ENCODE measurements at regions not wholly inside any gene's neighbourhood (a gene's known extent, or its start where the extent isn't known, plus 50 kb on each side); places are given as distances from the start of the nearest gene placed in this dataset.

GRCh38 chr4:132132433-132132832 is 1016.7 kb upstream of the PCDH10 start:
- ChIA-PET POLR2A (ENCODE audit: unreplicated experiment) (interaction anchor here (0.7 kb wide), 1 partner anchor 151 kb away, joined by 6 read pairs; no protein-coding TSS in a partner anchor), CTCF (no interaction called here)
- H3K27ac ChIP-seq, result no peak overlapping the region
- no peaks in the 10 kb centered on the region for H3K4me1 ChIP-seq (replicated peaks; ENCODE audit: insufficient read depth)
- H3K27me3 ChIP-seq (ENCODE audit: insufficient read depth, low read depth), result no peaks in the 10 kb centered on the region
- H3K9me2 ChIP-seq (ENCODE audit: insufficient read depth), result no peaks in the 10 kb centered on the region
- no peak overlapping the region for H3K4me3 ChIP-seq
- no peaks in the 10 kb centered on the region for H3F3A ChIP-seq (ENCODE audit: insufficient read depth, low read depth)
- H3K36me3 ChIP-seq (ENCODE audit: low read depth), result no peaks in the 10 kb centered on the region
- no TSS peak for BruUV-seq (replicated peaks)
- H3K79me2 ChIP-seq (ENCODE audit: low read depth), result no peaks in the 10 kb centered on the region
- TF ChIP-seq CTCF (conservative IDR thresholded peaks at IDR 0.05) (no peak), EZH2 (IDR thresholded peaks at IDR 0.05; ENCODE audit: low read depth) (no peak)
- H3K9me3 ChIP-seq (ENCODE audit: insufficient read depth, low read depth), result no peaks in the 10 kb centered on the region
- DNase-seq, result no peak
- intact Hi-C loops (cut with micrococcal nuclease; ENCODE audit: unreplicated experiment), result no loop called here
- H2AFZ ChIP-seq, result no peak overlapping the region
- H4K20me1 ChIP-seq (ENCODE audit: insufficient read depth), result no peaks in the 10 kb centered on the region
- no peak overlapping the region for H3K4me2 ChIP-seq

- H4K20me1 ChIP-seq (ENCODE audit: insufficient read depth), result no peaks in the 10 kb centered on the region
- H3K4me1 ChIP-seq (replicated peaks; ENCODE audit: insufficient read depth), result no peaks in the 10 kb centered on the region
- no peak overlapping the region for H3K27ac ChIP-seq
- ChIA-PET CTCF (no interaction called here), POLR2A (ENCODE audit: unreplicated experiment) (no interaction called here)
- DNase-seq, result no peak
- no peak overlapping the region for H3K4me3 ChIP-seq
- TF ChIP-seq EZH2 (IDR thresholded peaks at IDR 0.05; ENCODE audit: low read depth), result no peak
- TF ChIP-seq CTCF (conservative IDR thresholded peaks at IDR 0.05), result no peak
- no peak overlapping the region for H3K4me2 ChIP-seq
- no peaks in the 10 kb centered on the region for H3K9me3 ChIP-seq (ENCODE audit: insufficient read depth, low read depth)
- H3K27me3 ChIP-seq (ENCODE audit: insufficient read depth, low read depth), result no peaks in the 10 kb centered on the region
- no peaks in the 10 kb centered on the region for H3F3A ChIP-seq (ENCODE audit: insufficient read depth, low read depth)
- H2AFZ ChIP-seq, result no peak overlapping the region
- intact Hi-C loops (cut with micrococcal nuclease; ENCODE audit: unreplicated experiment), result no loop called here
- H3K36me3 ChIP-seq (ENCODE audit: low read depth), result no peaks in the 10 kb centered on the region
- H3K79me2 ChIP-seq (ENCODE audit: low read depth), result no peaks in the 10 kb centered on the region
- no TSS peak for BruUV-seq (replicated peaks)
- H3K9me2 ChIP-seq (ENCODE audit: insufficient read depth), result no peaks in the 10 kb centered on the region
Observed at GRCh38 chr4:132169660-132170059, 979.4 kb upstream of the PCDH10 start.

- no peaks in the 10 kb centered on the region for H3F3A ChIP-seq (ENCODE audit: insufficient read depth, low read depth)
- no peak overlapping the region for H3K4me3 ChIP-seq
- no peaks in the 10 kb centered on the region for H3K9me3 ChIP-seq (ENCODE audit: insufficient read depth, low read depth)
- no peaks in the 10 kb centered on the region for H3K79me2 ChIP-seq (ENCODE audit: low read depth)
- peak in 1 of 2 experiments; percentile 35 for DNase-seq
- no peak overlapping the region for H3K4me2 ChIP-seq
- no peaks in the 10 kb centered on the region for H3K36me3 ChIP-seq (ENCODE audit: low read depth)
- H4K20me1 ChIP-seq (ENCODE audit: insufficient read depth), result no peaks in the 10 kb centered on the region
- POLR2A ChIA-PET (ENCODE audit: unreplicated experiment), result no interaction called here
- intact Hi-C loops (cut with micrococcal nuclease; ENCODE audit: unreplicated experiment), result no loop called here
- no peaks in the 10 kb centered on the region for H3K9me2 ChIP-seq (ENCODE audit: insufficient read depth)
- no peak for TF ChIP-seq EZH2 (IDR thresholded peaks at IDR 0.05; ENCODE audit: low read depth)
- no peaks in the 10 kb centered on the region for H3K27me3 ChIP-seq (ENCODE audit: insufficient read depth, low read depth)
- no TSS peak for BruUV-seq (replicated peaks)
- no peak overlapping the region for H2AFZ ChIP-seq
- no peaks in the 10 kb centered on the region for H3K4me1 ChIP-seq (replicated peaks; ENCODE audit: insufficient read depth)
- H3K27ac ChIP-seq, result no peak overlapping the region
- CTCF ChIA-PET, result no interaction called here
Observed at GRCh38 chr4:132180020-132180427, 969.1 kb upstream of the PCDH10 start.

- no peak overlapping the region for H3K4me3 ChIP-seq
- intact Hi-C loops (cut with micrococcal nuclease; ENCODE audit: unreplicated experiment), result no loop called here
- CTCF ChIA-PET, result no interaction called here
Observed at GRCh38 chr4:132195176-132195575, 953.9 kb upstream of the PCDH10 start.

More at GRCh38 chr4:132195176-132195575, 953.9 kb upstream of the PCDH10 start:
- Histone ChIP-seq H3K9me3 (ENCODE audit: insufficient read depth, low read depth) (no peaks in the 10 kb centered on the region), H3K27ac (no peak overlapping the region), H3K36me3 (ENCODE audit: low read depth) (no peaks in the 10 kb centered on the region), H2AFZ (no peak overlapping the region), H3K4me2 (no peak overlapping the region), H4K20me1 (ENCODE audit: insufficient read depth) (no peaks in the 10 kb centered on the region), H3K27me3 (ENCODE audit: insufficient read depth, low read depth) (no peaks in the 10 kb centered on the region), H3F3A (ENCODE audit: insufficient read depth, low read depth) (no peaks in the 10 kb centered on the region), H3K4me1 (replicated peaks; ENCODE audit: insufficient read depth) (no peaks in the 10 kb centered on the region), H3K9me2 (ENCODE audit: insufficient read depth) (no peaks in the 10 kb centered on the region), H3K79me2 (ENCODE audit: low read depth) (no peaks in the 10 kb centered on the region)
- TF ChIP-seq CTCF (conservative IDR thresholded peaks at IDR 0.05), result no peak
- no peak for TF ChIP-seq EZH2 (IDR thresholded peaks at IDR 0.05; ENCODE audit: low read depth)
- POLR2A ChIA-PET (ENCODE audit: unreplicated experiment), result no interaction called here
- BruUV-seq (replicated peaks), result no TSS peak
- DNase-seq, result no peak

All from PC-9 (cell line).